Spleen (tissue), 11 donors: ENCODE measurements at regions not wholly inside any gene's neighbourhood (a gene's known extent, or its start where the extent isn't known, plus 50 kb on each side); places are given as distances from the start of the nearest gene placed in this dataset.

Source experiments
- DNase-seq: peaks from one replicate; pipeline ENCODE4 v3.0.0-alpha.2; 2020
- H3K27ac ChIP-seq, 8 donors: fragments of 200-600 bp; sonication (generic) in 7 of 8; 1 replicate in 4 of 8; 2 replicates in 4 of 8; pipeline versions ENCODE4 v1.5.0 to v1.8.0; 2016 to 2021; ENCODE audit warnings: inconsistent platforms in 4 of 8, mild to moderate bottlenecking in 4 of 8, moderate library complexity in 1 of 8
- H3K27me3 ChIP-seq, 7 donors: fragments of 200-600 bp; sonication (generic) in 6 of 7; replicated peaks in 1 of 7; 1 replicate in 4 of 7; 2 replicates in 3 of 7; pipeline versions ENCODE4 v1.5.0 to v1.8.0; 2016 to 2021; ENCODE audit warnings: inconsistent platforms in 3 of 7, mild to moderate bottlenecking in 1 of 7
- H3K36me3 ChIP-seq, 6 donors: fragments of 200-600 bp; sonication (generic) in 5 of 6; 1 replicate in 4 of 6; 2 replicates in 2 of 6; pipeline versions ENCODE4 v1.5.0 to v1.8.0; 2016 to 2021; ENCODE audit warnings: inconsistent platforms in 2 of 6
- H3K4me1 ChIP-seq, 6 donors: fragments of 200-600 bp; sonication (generic) in 5 of 6; 1 replicate in 3 of 6; 2 replicates in 3 of 6; pipeline versions ENCODE4 v1.5.0 to v1.8.0; 2016 to 2021; ENCODE audit warnings: inconsistent platforms in 3 of 6
- H3K4me3 ChIP-seq, 8 donors: fragments of 200-600 bp; sonication (generic) in 7 of 8; 1 replicate in 4 of 8; 2 replicates in 4 of 8; pipeline versions ENCODE4 v1.5.0 to v1.8.0; 2016 to 2021; ENCODE audit warnings: inconsistent platforms in 4 of 8, mild to moderate bottlenecking in 4 of 8, moderate library complexity in 2 of 8
- H3K9me3 ChIP-seq, 8 donors: fragments of 200-600 bp; sonication (generic) in 7 of 8; 1 replicate in 4 of 8; 2 replicates in 4 of 8; pipeline versions ENCODE4 v1.5.0 to v1.8.0; 2016 to 2021; ENCODE audit warnings: inconsistent platforms in 4 of 8
- CTCF ChIP-seq, 11 experiments: fragments of 200-600 bp in 7 of 11; fragments of 450-650 bp in 4 of 11; sonication (generic) in 4 of 11; IDR thresholded peaks in 8 of 11; conservative IDR thresholded peaks in 3 of 11; 1 replicate in 7 of 11; 2 replicates in 4 of 11; pipeline versions ENCODE4 v1.4.0 to v1.8.0; 2016 to 2021; ENCODE audit warnings: antibody characterized with exemption in 11 of 11, inconsistent platforms in 4 of 11, mild to moderate bottlenecking in 1 of 11
- POLR2A ChIP-seq, 3 donors: fragments of 450-650 bp; IDR thresholded peaks; one replicate each; pipeline ENCODE4 v1.5.1; 2017; ENCODE audit warnings: antibody characterized with exemption in 3 of 3, mild to moderate bottlenecking in 1 of 3
- POLR2AphosphoS5 ChIP-seq, 3 donors: sonication (generic); formaldehyde crosslinking; IDR thresholded peaks; one replicate each; pipeline ENCODE4 v1.5.1; 2017; ENCODE audit warnings: antibody characterized with exemption in 3 of 3
- WGBS, 5 donors: extraction: QIAGEN DNeasy Blood & Tissue Kit in 3 of 5; methylation state at CpG; one replicate each; pipeline versions ENCODE4 v1.1.5 to v1.1.7; 2013 to 2018; 5-methylcytosine and 5-hydroxymethylcytosine counted together
- intact Hi-C: fragments of 100-400 bp; cut with DNase I; formaldehyde crosslinking; loops from one replicate; pipeline ENCODE4 v1.15.0; 2023; ENCODE audit warnings: low total_unique reads
- donor health status: healthy with polysubstance abuse.
- donor health status: DM: no; HTN: no; CAD: no; lungs with moderate emphysema.
- donor health status: DM: no; HTN: no; CAD: no.
- donor health status: Bipolar disorder and iron deficiency.
- donor health status: healthy.
- donor health status: DM: no; HTN: no; CAD: no.
- donor health status: DM: yes; HTN: yes; CAD: no.

- no peak overlapping the region for H3K4me3 ChIP-seq
- WGBS, 5 donors: 79 to 83% (median 80%) methylated on average over 8 of the region's 8 CpGs
- no peak overlapping the region for H3K27ac ChIP-seq
- H3K9me3 ChIP-seq: peaks cover 0 to 14% (median 0%) of the 10 kb centered on the region in 8 donors
- H3K27me3 ChIP-seq: no peaks in the 10 kb centered on the region
- no peak for DNase-seq
- TF ChIP-seq CTCF (IDR thresholded peaks at IDR 0.05 in 8 of 11, conservative IDR thresholded peaks at IDR 0.05 in 3 of 11) (no peak), POLR2A (IDR thresholded peaks at IDR 0.05) (no peak), POLR2AphosphoS5 (IDR thresholded peaks at IDR 0.05) (no peak)
- no peaks in the 10 kb centered on the region for H3K36me3 ChIP-seq
- no peaks in the 10 kb centered on the region for H3K4me1 ChIP-seq
- intact Hi-C loops: no loop called here
These were observed 717.8 kb upstream of the SEL1L start for GRCh38 chr14:82251494-82251893.

- no peak overlapping the region for H3K27ac ChIP-seq
- intact Hi-C loops: no loop called here
- TF ChIP-seq CTCF (IDR thresholded peaks at IDR 0.05 in 8 of 11, conservative IDR thresholded peaks at IDR 0.05 in 3 of 11): no peak
- no peak for TF ChIP-seq POLR2A (IDR thresholded peaks at IDR 0.05)
These were observed 736.6 kb upstream of the SEL1L start for GRCh38 chr14:82270286-82270685.

GRCh38 chr14:82298811-82299210, 765.2 kb upstream of the SEL1L start:
- Histone ChIP-seq H3K4me1 (no peaks in the 10 kb centered on the region), H3K4me3 (no peak overlapping the region), H3K27ac (no peak overlapping the region), H3K36me3 (no peaks in the 10 kb centered on the region), H3K9me3 (peaks cover 0 to 10% (median 2%) of the 10 kb centered on the region in 8 donors), H3K27me3 (no peaks in the 10 kb centered on the region)
- no peak for TF ChIP-seq CTCF (IDR thresholded peaks at IDR 0.05 in 8 of 11, conservative IDR thresholded peaks at IDR 0.05 in 3 of 11)
- TF ChIP-seq POLR2AphosphoS5 (IDR thresholded peaks at IDR 0.05): no peak
- no peak for TF ChIP-seq POLR2A (IDR thresholded peaks at IDR 0.05)
- intact Hi-C loops: no loop called here
- DNase-seq: no peak

More at GRCh38 chr14:82270286-82270685, 736.6 kb upstream of the SEL1L start:
- no peaks in the 10 kb centered on the region for H3K27me3 ChIP-seq
- H3K9me3 ChIP-seq: peaks cover 0 to 7% (median 0%) of the 10 kb centered on the region in 8 donors
- no peak overlapping the region for H3K4me3 ChIP-seq
- H3K4me1 ChIP-seq: no peaks in the 10 kb centered on the region
- DNase-seq: no peak
- H3K36me3 ChIP-seq: no peaks in the 10 kb centered on the region

GRCh38 chr14:82309199-82309598, 775.5 kb upstream of the SEL1L start:
- H3K27ac ChIP-seq: no peak overlapping the region
- WGBS, 5 donors: 67 to 86% (median 76%) methylated on average over 2 of the region's 2 CpGs

GRCh38 chr14:82313889-82314288, 780.2 kb upstream of the SEL1L start:
- Histone ChIP-seq H3K27me3 (no peaks in the 10 kb centered on the region), H3K4me3 (no peak overlapping the region), H3K36me3 (no peaks in the 10 kb centered on the region), H3K9me3 (peaks cover 0 to 44% (median 18%) of the 10 kb centered on the region in 8 donors), H3K27ac (no peak overlapping the region), H3K4me1 (no peaks in the 10 kb centered on the region)
- intact Hi-C loops: no loop called here
- TF ChIP-seq CTCF (IDR thresholded peaks at IDR 0.05 in 8 of 11, conservative IDR thresholded peaks at IDR 0.05 in 3 of 11) (no peak), POLR2AphosphoS5 (IDR thresholded peaks at IDR 0.05) (no peak), POLR2A (IDR thresholded peaks at IDR 0.05) (no peak)
- WGBS, 5 donors: 52 to 70% (median 59%) methylated on average over 1 of the region's 1 CpG
- DNase-seq: no peak

More at GRCh38 chr14:82309199-82309598, 775.5 kb upstream of the SEL1L start:
- Histone ChIP-seq H3K36me3 (no peaks in the 10 kb centered on the region), H3K4me1 (no peaks in the 10 kb centered on the region), H3K4me3 (no peak overlapping the region), H3K9me3 (peaks cover 0 to 40% (median 15%) of the 10 kb centered on the region in 8 donors), H3K27me3 (no peaks in the 10 kb centered on the region)
- TF ChIP-seq POLR2A (IDR thresholded peaks at IDR 0.05) (no peak), POLR2AphosphoS5 (IDR thresholded peaks at IDR 0.05) (no peak)
- DNase-seq: no peak
- intact Hi-C loops: no loop called here
